Activated T-cell treated with anti-CD3 and anti-CD28 coated beads, Interleukin-2, amount 50 U/mL, for 72 hours (primary cell): ENCODE measurements at regions not wholly inside any gene's neighbourhood (a gene's known extent, or its start where the extent isn't known, plus 50 kb on each side); places are given as distances from the start of the nearest gene placed in this dataset.
A peak's percentile ranks its signal among the peaks of the same experiment; 100 is the strongest.
"Not testable (repeated sequence)": the region's sequence is repeated elsewhere in the genome, so short reads cannot be mapped to it uniquely, and the experiment has no call there.

Source experiments
- ATAC-seq, 2 donors: fragments of 150-1000 bp; cut with Tn5 transposase; replicated peaks in 1 of 2; 2 replicates each; pipeline ENCODE4 v1.10.0; 2021; ENCODE audit warnings: moderate library complexity in 2 of 2, mild to moderate bottlenecking in 1 of 2
- DNase-seq, 2 donors: peaks; one replicate each; pipeline ENCODE4 v3.0.0; 2021 to 2022; ENCODE audit warnings: mixed read lengths in 1 of 2
- H3K27ac Mint-ChIP-seq: one replicate; pipeline ENCODE4 v1.8.0; 2022; ENCODE audit warnings: mild to moderate bottlenecking, moderate library complexity, mixed read lengths
- H3K27me3 Mint-ChIP-seq: one replicate; pipeline ENCODE4 v1.8.0; 2022; ENCODE audit warnings: low read depth, mixed read lengths
- H3K36me3 Mint-ChIP-seq, 2 donors: one replicate each; pipeline ENCODE4 v1.8.0; 2022; ENCODE audit warnings: mixed read lengths in 2 of 2, mild to moderate bottlenecking in 1 of 2; ENCODE audit not compliant: insufficient read depth in 2 of 2
- H3K4me1 Mint-ChIP-seq: one replicate; pipeline ENCODE4 v1.8.0; 2022; ENCODE audit warnings: low read depth, mixed read lengths
- H3K4me3 Mint-ChIP-seq, 2 donors: one replicate each; pipeline ENCODE4 v1.8.0; 2022; ENCODE audit warnings: mild to moderate bottlenecking in 2 of 2, mixed read lengths in 2 of 2, moderate library complexity in 2 of 2
- H3K9me3 Mint-ChIP-seq, 2 donors: one replicate each; pipeline ENCODE4 v1.8.0; 2022; ENCODE audit warnings: mixed read lengths in 2 of 2

DNA sequence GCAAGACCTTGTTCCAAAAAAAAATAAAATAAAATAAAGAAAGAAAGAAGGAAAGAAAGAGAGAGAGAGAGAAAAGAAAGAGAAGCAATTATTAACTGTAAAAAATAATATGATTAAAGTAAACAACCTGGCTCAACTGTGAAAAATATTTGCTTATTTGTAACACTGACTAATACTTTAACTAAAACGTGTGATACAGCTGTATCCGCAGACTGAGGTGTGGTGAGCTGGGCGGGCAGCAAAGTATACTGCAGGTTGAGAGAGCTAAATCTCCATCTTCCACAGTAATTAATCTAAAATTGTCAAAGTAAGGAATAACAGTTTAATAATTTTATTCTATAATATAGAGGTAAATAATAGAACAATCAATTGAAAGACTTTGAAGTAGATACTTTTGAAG is 145.5 kb upstream of the FAM241A start:
- no peaks in the 10 kb centered on the region for H3K4me1 Mint-ChIP-seq
- H3K4me3 Mint-ChIP-seq, result no peak overlapping the region

DNA sequence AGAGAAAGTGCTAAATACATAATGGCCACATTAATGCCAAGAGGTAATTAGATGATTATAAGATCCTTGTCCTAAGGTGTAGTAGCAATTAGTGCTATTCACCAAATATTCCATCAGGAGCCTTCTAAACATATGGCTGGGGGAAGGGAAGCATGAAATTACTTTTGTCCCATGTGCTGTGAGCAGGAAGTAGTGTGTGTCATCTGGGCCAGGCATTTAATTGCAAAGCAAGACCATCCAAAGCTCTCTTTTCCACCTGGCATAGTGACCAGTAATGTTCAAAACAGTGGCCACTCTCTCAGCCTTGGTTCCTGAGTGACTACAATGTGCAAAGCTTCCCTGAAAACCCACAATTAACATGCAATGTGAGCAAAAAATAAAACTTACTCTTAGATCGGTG is 144.2 kb upstream of the FAM241A start:
- DNase-seq (no peak), ATAC-seq (no peak)
- peaks cover 0 to 1% of the 10 kb centered on the region in 2 donors for H3K36me3 Mint-ChIP-seq
- H3K27ac Mint-ChIP-seq, result no peak overlapping the region
- no peaks in the 10 kb centered on the region for H3K4me1 Mint-ChIP-seq
- H3K9me3 Mint-ChIP-seq, result peaks cover 0 to 2% of the 10 kb centered on the region in 2 donors
- no peak overlapping the region for H3K4me3 Mint-ChIP-seq
- H3K27me3 Mint-ChIP-seq, result no peaks in the 10 kb centered on the region

More for the DNA sequence above, 145.5 kb upstream of the FAM241A start:
- no peak for ATAC-seq
- H3K27me3 Mint-ChIP-seq, result no peaks in the 10 kb centered on the region
- peaks cover 0 to 1% of the 10 kb centered on the region in 2 donors for H3K36me3 Mint-ChIP-seq
- H3K9me3 Mint-ChIP-seq, result peaks cover 0 to 2% of the 10 kb centered on the region in 2 donors
- no peak overlapping the region for H3K27ac Mint-ChIP-seq
- DNase-seq, result no peak

DNA sequence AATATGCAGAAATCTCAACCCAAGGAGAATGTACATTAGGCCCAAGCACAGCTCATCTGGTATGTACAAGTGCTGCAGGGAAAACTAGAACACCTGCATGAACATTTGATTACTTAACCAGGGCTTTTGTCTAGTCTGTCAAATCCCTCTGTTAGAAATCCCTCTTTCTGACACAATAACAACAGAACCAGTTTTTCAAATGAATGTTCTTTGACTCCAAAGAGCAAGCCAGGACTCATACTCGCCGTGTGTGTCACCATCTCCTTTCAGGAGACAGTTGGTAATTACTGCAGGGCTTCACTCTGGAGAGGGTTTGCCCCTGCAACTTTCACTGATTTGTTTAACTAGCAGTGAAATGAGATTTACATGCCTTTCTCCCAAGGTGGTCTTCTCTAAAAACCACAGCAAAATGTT is 143.0 kb upstream of the FAM241A start:
- ATAC-seq, result no peak
- no peaks in the 10 kb centered on the region for H3K4me1 Mint-ChIP-seq
- DNase-seq, result no peak
- H3K27me3 Mint-ChIP-seq, result no peaks in the 10 kb centered on the region
- H3K4me3 Mint-ChIP-seq, result no peak overlapping the region
- peaks cover 0 to 1% of the 10 kb centered on the region in 2 donors for H3K36me3 Mint-ChIP-seq
- H3K27ac Mint-ChIP-seq, result no peak overlapping the region
- peaks cover 0 to 2% of the 10 kb centered on the region in 2 donors for H3K9me3 Mint-ChIP-seq

DNA sequence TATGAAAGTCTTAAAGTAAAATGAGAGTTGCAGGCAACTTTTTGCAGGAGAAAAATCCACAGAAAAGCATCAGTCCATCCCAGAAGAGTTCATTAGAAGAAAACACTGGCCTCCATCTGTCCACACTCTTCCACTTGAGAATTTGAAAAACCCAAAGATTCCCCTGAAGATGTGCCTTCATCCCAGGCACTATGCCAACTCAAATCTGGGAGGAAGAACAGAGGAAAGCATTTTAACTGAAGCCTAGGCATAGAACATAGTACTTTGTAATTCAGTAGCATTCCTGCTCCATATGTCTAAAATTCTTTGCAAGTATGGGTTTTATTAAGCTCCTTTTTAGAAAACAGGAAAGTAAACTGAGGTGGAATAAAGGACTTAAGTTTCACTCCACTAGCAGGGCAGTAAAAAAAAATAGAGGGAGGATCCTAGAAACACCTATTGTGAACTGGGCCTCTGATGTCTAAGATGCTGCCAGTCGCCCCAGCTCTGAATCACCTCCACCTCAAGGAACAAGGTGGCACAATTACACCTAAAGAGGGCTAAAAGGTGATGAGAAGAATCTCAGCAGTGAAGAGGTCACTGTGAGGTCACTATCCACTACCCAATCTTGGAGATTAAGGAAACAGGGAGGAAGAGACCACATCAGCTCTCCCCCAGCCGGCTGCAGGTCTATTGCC is 141.9 kb upstream of the FAM241A start:
- H3K9me3 Mint-ChIP-seq, result peaks cover 0 to 2% of the 10 kb centered on the region in 2 donors
- no peak overlapping the region for H3K4me3 Mint-ChIP-seq
- no peak for DNase-seq
- H3K36me3 Mint-ChIP-seq, result no peaks in the 10 kb centered on the region
- no peaks in the 10 kb centered on the region for H3K27me3 Mint-ChIP-seq
- ATAC-seq, result no peak
- no peaks in the 10 kb centered on the region for H3K4me1 Mint-ChIP-seq
- H3K27ac Mint-ChIP-seq, result no peak overlapping the region

DNA sequence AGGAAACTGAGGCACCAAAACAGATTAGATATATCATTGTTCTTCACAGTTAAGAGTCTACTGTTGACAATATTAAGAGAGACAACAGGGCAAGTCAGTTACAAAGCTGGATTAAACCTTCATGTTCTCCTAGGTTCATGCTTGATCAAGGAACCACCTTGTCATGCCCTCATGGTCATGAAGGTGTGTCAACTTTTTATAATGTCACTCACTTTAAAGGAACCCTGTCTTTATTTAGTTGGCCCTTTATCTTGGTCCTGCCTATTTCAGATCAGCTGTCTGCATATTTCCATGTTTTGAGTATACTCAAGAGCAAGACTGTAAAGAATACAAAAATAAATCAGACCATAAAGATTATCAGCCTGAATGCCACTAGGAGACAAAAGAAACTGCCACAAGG is 140.2 kb upstream of the FAM241A start:
- ATAC-seq (no peak), DNase-seq (no peak)
- Mint-ChIP-seq H3K27me3 (no peaks in the 10 kb centered on the region), H3K4me3 (no peak overlapping the region), H3K27ac (no peak overlapping the region), H3K4me1 (no peaks in the 10 kb centered on the region), H3K9me3 (no peaks in the 10 kb centered on the region), H3K36me3 (no peaks in the 10 kb centered on the region)

- no peaks in the 10 kb centered on the region for H3K4me1 Mint-ChIP-seq
- H3K27ac Mint-ChIP-seq, result no peak overlapping the region
- H3K36me3 Mint-ChIP-seq, result no peaks in the 10 kb centered on the region
- ATAC-seq (no peak), DNase-seq (no peak)
- no peaks in the 10 kb centered on the region for H3K27me3 Mint-ChIP-seq
- H3K4me3 Mint-ChIP-seq, result no peak overlapping the region
- H3K9me3 Mint-ChIP-seq, result no peaks in the 10 kb centered on the region
Observed at GRCh38 chr4:112007391-112007790, 137.9 kb upstream of the FAM241A start.

DNA sequence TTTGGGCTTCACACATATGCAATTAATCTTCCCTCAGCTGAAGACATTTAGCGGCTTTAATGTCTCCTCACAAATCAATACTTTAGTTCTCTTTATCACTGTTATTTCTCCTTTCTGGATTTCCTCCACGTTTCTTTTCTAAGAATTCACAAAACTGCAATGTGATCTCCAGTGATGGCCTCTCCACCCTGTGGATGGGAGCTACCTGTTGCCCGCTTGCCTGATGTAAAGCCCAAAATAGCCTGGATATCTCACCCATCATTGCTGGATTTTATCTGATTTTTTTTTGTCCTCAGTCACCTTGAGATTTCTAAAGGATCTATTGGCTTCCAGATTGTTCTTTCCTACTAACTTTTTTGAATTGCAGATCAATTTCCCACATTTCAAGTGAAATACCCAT is 129.3 kb upstream of the FAM241A start:
- peaks cover 6% of the 10 kb centered on the region for H3K27me3 Mint-ChIP-seq
- no peak overlapping the region for H3K27ac Mint-ChIP-seq
- H3K36me3 Mint-ChIP-seq, result no peaks in the 10 kb centered on the region
- no peaks in the 10 kb centered on the region for H3K9me3 Mint-ChIP-seq
- no peaks in the 10 kb centered on the region for H3K4me1 Mint-ChIP-seq
- H3K4me3 Mint-ChIP-seq, result no peak overlapping the region
- DNase-seq (no peak), ATAC-seq (no peak)

DNA sequence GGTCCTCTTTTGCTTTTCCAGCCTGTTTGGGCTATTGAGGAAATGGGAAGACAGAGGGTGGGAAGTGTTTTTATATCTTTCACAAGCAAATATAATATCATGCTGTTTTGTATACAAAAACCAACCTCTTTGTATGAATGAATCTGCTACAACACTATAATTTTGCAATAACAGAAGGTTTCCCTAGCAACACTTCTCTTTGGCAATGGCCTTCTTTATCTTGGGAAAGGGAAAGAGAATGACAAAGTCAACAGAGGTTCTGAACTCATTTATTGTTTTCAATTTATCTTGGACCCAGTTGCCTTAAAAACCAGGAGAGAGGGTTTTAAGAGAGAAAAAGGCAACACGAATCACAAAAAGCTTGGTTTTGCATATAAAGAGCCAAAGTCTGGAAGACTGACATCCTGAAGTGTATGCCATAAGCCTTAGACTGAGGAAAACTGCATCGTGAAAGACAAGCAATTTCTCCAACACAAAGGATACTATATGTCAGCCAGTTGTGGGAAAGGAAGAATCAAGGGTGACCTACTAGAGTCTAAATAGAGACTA is 121.8 kb upstream of the FAM241A start:
- Mint-ChIP-seq H3K9me3 (no peaks in the 10 kb centered on the region), H3K36me3 (no peaks in the 10 kb centered on the region), H3K4me1 (no peaks in the 10 kb centered on the region), H3K27me3 (peaks cover 25% of the 10 kb centered on the region), H3K27ac (no peak overlapping the region), H3K4me3 (no peak overlapping the region)
- no peak for DNase-seq
- no peak for ATAC-seq

DNA sequence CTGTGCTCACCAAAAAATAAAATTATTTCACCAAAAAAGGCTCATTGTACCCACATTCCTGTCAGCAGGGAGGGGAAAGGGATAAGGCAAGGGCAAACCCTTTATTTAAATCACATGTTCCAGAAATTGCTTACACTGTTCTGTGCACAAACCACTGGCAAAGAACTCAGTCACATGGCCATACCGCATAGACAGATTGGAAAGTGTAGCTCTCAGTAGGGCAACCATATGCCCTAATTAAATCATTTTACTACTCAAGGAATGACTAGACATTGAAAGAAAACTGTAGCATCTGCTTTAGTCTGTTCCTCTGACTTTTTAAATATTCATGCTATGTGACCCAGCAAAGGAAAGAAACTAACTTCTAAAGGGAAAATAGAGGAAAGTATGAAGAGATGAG is 119.2 kb upstream of the FAM241A start:
- ATAC-seq (no peak), DNase-seq (no peak)
- Mint-ChIP-seq H3K4me3 (no peak overlapping the region), H3K9me3 (no peaks in the 10 kb centered on the region), H3K36me3 (no peaks in the 10 kb centered on the region), H3K4me1 (no peaks in the 10 kb centered on the region), H3K27me3 (peaks cover 34% of the 10 kb centered on the region), H3K27ac (no peak overlapping the region)

DNA sequence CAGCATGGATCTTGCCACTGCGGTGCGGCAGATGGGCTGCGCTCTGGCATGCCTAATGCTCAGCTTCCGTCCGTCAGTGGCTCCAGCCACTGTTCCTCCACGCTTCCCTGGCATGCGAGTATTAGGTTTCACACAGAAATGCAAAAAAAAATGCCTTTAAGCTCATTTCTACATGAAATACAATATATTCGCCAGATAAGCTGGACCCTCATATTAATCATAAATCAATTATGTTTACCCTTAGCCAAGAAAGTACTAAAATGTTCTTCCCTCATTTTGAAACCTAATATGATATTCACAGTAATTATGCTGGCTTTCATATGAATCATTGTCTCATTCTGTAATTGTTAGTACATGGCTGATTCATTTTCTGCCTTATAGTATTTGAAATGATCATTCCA is 115.5 kb upstream of the FAM241A start:
- ATAC-seq, result no peak
- H3K4me1 Mint-ChIP-seq, result no peaks in the 10 kb centered on the region
- no peak overlapping the region for H3K4me3 Mint-ChIP-seq
- H3K27ac Mint-ChIP-seq, result no peak overlapping the region
- no peak for DNase-seq
- no peaks in the 10 kb centered on the region for H3K36me3 Mint-ChIP-seq
- no peaks in the 10 kb centered on the region for H3K9me3 Mint-ChIP-seq
- H3K27me3 Mint-ChIP-seq, result peaks cover 24% of the 10 kb centered on the region

GRCh38 chr4:112031712-112032328 is 113.4 kb upstream of the FAM241A start:
- peak; percentile 10 to 13 for DNase-seq

GRCh38 chr4:112036886-112037285 is 108.4 kb upstream of the FAM241A start:
- ATAC-seq (no peak), DNase-seq (no peak)
- no peaks in the 10 kb centered on the region for H3K4me1 Mint-ChIP-seq
- H3K4me3 Mint-ChIP-seq, result no peak overlapping the region
- H3K27ac Mint-ChIP-seq, result no peak overlapping the region
- H3K36me3 Mint-ChIP-seq, result no peaks in the 10 kb centered on the region
- H3K9me3 Mint-ChIP-seq, result no peaks in the 10 kb centered on the region
- H3K27me3 Mint-ChIP-seq, result peaks cover 6% of the 10 kb centered on the region

More at GRCh38 chr4:112031712-112032328, 113.4 kb upstream of the FAM241A start:
- Mint-ChIP-seq H3K27ac (no peak overlapping the region), H3K27me3 (peaks cover 19% of the 10 kb centered on the region), H3K4me1 (no peaks in the 10 kb centered on the region), H3K4me3 (no peak overlapping the region), H3K9me3 (no peaks in the 10 kb centered on the region), H3K36me3 (no peaks in the 10 kb centered on the region)
- ATAC-seq, result no peak

- DNase-seq (no peak), ATAC-seq (no peak)
- Mint-ChIP-seq H3K4me1 (no peaks in the 10 kb centered on the region), H3K27ac (no peak overlapping the region), H3K4me3 (no peak overlapping the region), H3K9me3 (no peaks in the 10 kb centered on the region), H3K27me3 (peaks cover 6% of the 10 kb centered on the region), H3K36me3 (no peaks in the 10 kb centered on the region)
Observed at GRCh38 chr4:112038861-112039260, 106.4 kb upstream of the FAM241A start.

GRCh38 chr4:112049119-112049518 is 96.1 kb upstream of the FAM241A start:
- not testable (repeated sequence) for DNase-seq, H3K27ac Mint-ChIP-seq, H3K9me3 Mint-ChIP-seq, ATAC-seq, H3K36me3 Mint-ChIP-seq, H3K4me3 Mint-ChIP-seq, H3K4me1 Mint-ChIP-seq, H3K27me3 Mint-ChIP-seq
